ENCODE measurements at regions not wholly inside any gene's neighbourhood (a gene's known extent, or its start where the extent isn't known, plus 50 kb on each side); places are given as distances from the start of the nearest gene placed in this dataset.

GRCh38 chr3:181974198-181974597 lies 262.5 kb downstream of the SOX2 start:
- intact Hi-C loops (cut with micrococcal nuclease) (no loop called here), dilution Hi-C loops (cut with MboI; ENCODE audit: extremely low pct_ligation_motif_present, low sequenced_read_pairs) (no loop called here)
- BruUV-seq (replicated peaks), result no TSS peak
- ChIA-PET CTCF (no interaction called here), POLR2A (no interaction called here)
- no peak overlapping the region for H3K9ac ChIP-seq (replicated peaks; ENCODE audit: extremely low read depth, insufficient read depth, low read length)
- H3K4me2 ChIP-seq (ENCODE audit: insufficient read depth, low read length), result no peak overlapping the region
- no peak overlapping the region for H3K27ac ChIP-seq (ENCODE audit: insufficient read depth, low read depth, low read length)
- no peak overlapping the region for H3K4me3 ChIP-seq (replicated peaks in 1 of 3; ENCODE audit: insufficient read depth in 1 of 3, low read depth in 1 of 3, low read length in 3 of 3)
- H3K36me3 ChIP-seq (ENCODE audit: control insufficient read depth in 2 of 2, extremely low read depth in 1 of 2, insufficient read depth in 2 of 2, low read length in 2 of 2), result no peaks in the 10 kb centered on the region
- no peaks in the 10 kb centered on the region for H3K4me1 ChIP-seq (ENCODE audit: control insufficient read depth, extremely low read depth, insufficient read depth, low read length)
- no peak for FAIRE-seq
- no peak overlapping the region for H2AFZ ChIP-seq (ENCODE audit: low read depth, low read length)
- no peak for TF ChIP-seq FOS (IDR thresholded peaks at IDR 0.05; ENCODE audit: borderline replicate concordance, insufficient read depth, low read length)
- no peak for TF ChIP-seq MAX (IDR thresholded peaks at IDR 0.05; ENCODE audit: insufficient read depth, insufficient read length)
- TF ChIP-seq CTCF (IDR thresholded peaks at IDR 0.05; ENCODE audit: extremely low read depth in 1 of 2, insufficient read depth in 1 of 2, low read depth in 1 of 2, low read length in 2 of 2), result no peak
- TF ChIP-seq GATA2 (IDR thresholded peaks at IDR 0.05; ENCODE audit: insufficient read depth, insufficient read length, low read depth, low read length), result no peak
- TF ChIP-seq EZH2 (IDR thresholded peaks at IDR 0.05; ENCODE audit: borderline replicate concordance, low read depth, low read length, severe bottlenecking), result no peak
- TF ChIP-seq JUN (IDR thresholded peaks at IDR 0.05; ENCODE audit: borderline replicate concordance, insufficient read depth, insufficient read length, low read depth), result no peak
- TF ChIP-seq POLR2A (IDR thresholded peaks at IDR 0.05; ENCODE audit: low read depth, low read length), result no peak
- no peak for TF ChIP-seq MYC (IDR thresholded peaks at IDR 0.05; ENCODE audit: low read depth, low read length)
- TF ChIP-seq POLR2AphosphoS5 (IDR thresholded peaks at IDR 0.05; ENCODE audit: insufficient read depth, low read depth, low read length), result no peak
- H4K20me1 ChIP-seq (replicated peaks; ENCODE audit: control insufficient read depth, extremely low read depth, insufficient read depth, low read length), result no peaks in the 10 kb centered on the region
- no peak for DNase-seq (ENCODE audit: low read depth, low spot score)
- H3K9me3 ChIP-seq (replicated peaks; ENCODE audit: control insufficient read depth, insufficient read depth, low read length), result no peaks in the 10 kb centered on the region
- H3K9me1 ChIP-seq (replicated peaks; ENCODE audit: control insufficient read depth, extremely low read depth, insufficient read depth, low read length), result no peaks in the 10 kb centered on the region
- H3K27me3 ChIP-seq (ENCODE audit: control insufficient read depth in 2 of 2, insufficient read depth in 2 of 2, low read length in 2 of 2), result no peaks in the 10 kb centered on the region
- no peaks in the 10 kb centered on the region for H3K79me2 ChIP-seq (ENCODE audit: control insufficient read depth, insufficient read depth, low read length)
